HS-27A (cell line): ENCODE measurements at regions not wholly inside any gene's neighbourhood (a gene's known extent, or its start where the extent isn't known, plus 50 kb on each side); places are given as distances from the start of the nearest gene placed in this dataset.

Experiments
- DNase-seq: peaks from one replicate; pipeline ENCODE4 v3.0.0-alpha.2; 2012; ENCODE audit warnings: low read depth, missing footprints

GRCh38 chr12:19625551-19625950 lies 186.3 kb downstream of the AEBP2 start:
- peak; percentile 8 for DNase-seq

GRCh38 chr12:19627719-19628118 lies 188.4 kb downstream of the AEBP2 start:
- DNase-seq, result no peak

DNA sequence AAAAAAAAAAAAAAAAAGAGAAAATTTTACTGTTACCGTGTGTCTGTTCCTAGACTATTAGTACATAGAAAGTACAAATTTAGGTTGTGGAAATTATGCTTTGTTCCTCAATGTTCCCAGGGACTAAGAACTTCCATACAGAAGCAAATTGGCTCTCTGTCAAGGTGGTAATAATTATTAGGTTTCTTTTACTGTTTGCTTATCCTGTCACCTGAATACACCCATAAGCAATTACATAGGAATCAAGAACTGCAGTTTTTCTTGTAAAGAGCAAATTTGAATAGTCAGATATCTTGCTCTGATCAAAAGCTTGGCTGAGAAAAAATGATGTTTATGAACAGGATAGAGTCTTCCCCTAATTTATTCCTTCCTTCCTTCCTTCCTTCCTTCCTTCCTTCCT lies 191.2 kb downstream of the AEBP2 start:
- DNase-seq, result no peak

- no peak for DNase-seq
Observed at GRCh38 chr12:19633194-19633593, 193.9 kb downstream of the AEBP2 start.

DNA sequence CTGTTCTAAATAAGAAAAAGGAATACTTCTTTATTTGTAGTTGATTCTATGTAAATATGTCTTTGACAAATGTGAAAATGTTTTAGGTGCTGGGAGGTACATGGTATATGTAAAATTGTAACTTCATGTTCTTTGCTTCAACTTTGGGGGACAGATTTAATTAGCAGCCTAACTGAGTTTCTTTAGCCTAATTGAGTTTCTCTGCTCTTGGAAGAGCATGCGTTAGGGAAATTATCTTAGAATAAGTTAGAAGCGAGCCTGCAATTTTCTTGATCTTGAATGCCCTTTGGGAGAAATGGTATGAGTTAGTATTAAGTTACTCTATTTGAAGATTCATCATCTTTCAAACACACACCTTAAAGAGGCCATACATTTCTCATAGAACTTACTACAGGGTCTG lies 194.3 kb downstream of the AEBP2 start:
- DNase-seq, result no peak

- no peak for DNase-seq
Observed at GRCh38 chr12:19639781-19640415, 200.6 kb downstream of the AEBP2 start.

- no peak for DNase-seq
Observed at GRCh38 chr12:19641235-19642080, 202.2 kb downstream of the AEBP2 start.

DNA sequence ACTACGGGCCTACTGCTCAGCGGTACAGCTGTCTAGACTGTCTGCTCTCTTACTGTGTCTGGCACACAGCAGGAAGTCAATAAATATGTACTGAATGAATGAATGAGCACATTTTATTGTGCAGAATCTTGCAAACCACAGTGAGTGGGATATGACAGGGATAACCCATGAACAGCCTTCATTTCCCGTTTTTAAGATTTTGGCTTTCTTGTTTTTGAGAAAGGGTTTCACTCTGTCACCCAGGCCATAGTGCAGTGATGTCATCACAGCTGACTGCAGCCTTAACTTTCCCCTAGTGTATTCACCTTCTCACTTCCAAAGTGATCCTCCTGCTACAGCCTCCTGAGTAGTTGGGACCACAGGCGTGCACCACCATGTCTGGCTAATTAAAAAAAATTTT lies 203.1 kb downstream of the AEBP2 start:
- no peak for DNase-seq

GRCh38 chr12:19643635-19644034 lies 204.3 kb downstream of the AEBP2 start:
- peak; percentile 17 for DNase-seq

DNA sequence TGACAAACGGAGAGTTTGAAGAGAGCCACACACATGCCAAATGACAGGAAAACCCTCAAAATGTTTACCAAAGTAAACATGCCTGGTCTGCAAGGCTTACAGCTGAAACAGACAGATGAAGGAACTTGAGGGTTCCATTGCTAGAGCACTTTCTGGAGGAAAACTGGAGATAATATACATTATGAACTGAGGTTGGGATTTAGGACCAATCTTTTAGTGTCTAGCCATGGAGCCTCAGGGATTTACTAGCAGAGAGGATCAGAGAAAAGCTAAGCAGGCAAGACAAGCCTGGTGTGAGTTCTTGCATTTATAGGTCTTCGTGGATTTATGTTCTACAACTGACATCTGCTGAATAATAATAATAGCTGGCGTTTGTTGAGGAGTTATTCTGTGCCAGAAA lies 205.3 kb downstream of the AEBP2 start:
- DNase-seq, result no peak

DNA sequence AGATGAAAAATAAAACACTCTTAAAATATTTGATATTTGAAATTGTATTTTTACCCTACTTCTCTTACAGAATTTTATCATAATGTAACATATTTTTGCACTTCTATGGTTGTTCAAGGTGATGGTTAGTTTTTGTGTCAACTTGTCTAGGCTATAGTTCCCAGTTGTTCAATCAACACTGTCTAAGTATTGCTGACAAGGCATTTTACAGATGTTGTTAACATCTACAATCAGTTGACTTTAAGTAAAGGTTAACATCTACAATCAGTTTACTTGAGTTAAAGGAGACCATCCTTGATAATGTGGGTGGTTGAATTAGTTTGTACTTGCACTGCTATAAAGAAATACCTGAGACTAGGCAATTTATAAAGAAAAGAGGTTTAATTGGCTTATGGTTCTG lies 206.5 kb downstream of the AEBP2 start:
- DNase-seq, result no peak

- DNase-seq, result no peak
Observed at GRCh38 chr12:19646599-19646998, 207.3 kb downstream of the AEBP2 start.

DNA sequence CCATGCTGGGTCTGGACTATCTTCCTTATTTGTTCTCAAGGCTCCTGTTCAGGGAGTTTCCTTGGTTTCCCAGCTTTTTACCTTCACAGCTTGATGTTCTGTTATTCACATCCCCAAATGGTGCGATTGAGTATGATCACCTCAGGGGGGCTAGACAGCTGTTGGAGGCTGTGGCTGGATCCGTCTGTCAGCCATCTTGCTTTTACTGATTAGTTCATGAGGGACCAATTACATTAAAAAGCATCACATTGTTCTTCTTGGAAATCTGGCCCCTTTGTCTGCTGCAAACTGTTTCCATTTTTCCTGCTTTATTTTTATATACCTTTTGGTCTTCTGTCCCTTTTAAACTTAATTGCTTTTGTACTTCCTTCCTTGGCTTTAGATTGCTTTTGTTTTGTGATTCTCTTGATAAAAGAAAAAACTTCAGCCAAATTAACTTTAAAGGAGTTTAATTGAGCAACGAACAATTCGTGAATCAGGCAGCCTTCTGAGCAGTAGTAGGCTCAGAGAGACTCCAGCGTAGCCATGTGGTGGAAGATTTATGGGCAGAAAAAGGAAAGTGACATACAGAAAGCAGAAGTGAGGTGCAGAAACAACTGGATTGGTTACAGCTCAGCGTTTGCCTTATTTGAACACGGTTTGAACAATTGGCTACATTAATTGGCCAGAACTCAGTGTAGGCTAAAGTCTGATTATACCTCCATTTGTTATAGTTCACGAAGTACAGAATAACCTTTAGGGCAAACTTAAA lies 208.7 kb downstream of the AEBP2 start:
- DNase-seq, result no peak

DNA sequence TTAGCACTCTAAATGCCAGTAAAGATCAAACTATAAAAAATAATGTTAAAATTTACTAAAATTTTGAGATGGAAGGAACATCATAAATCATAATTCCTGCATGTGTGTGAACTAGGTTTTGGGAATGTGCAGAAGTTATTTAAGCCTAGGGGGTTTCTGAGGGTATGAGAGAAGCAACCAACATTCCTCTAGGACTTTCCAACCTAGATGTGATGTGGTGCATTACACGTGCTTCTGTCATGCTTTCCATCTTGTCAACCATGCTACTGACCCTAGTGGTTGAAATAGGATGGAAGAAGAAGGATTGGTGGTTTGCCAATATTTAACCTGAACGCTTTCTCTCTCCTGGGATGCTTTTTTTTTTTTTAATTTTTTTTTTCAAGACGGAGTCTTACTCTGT lies 209.3 kb downstream of the AEBP2 start:
- no peak for DNase-seq

DNA sequence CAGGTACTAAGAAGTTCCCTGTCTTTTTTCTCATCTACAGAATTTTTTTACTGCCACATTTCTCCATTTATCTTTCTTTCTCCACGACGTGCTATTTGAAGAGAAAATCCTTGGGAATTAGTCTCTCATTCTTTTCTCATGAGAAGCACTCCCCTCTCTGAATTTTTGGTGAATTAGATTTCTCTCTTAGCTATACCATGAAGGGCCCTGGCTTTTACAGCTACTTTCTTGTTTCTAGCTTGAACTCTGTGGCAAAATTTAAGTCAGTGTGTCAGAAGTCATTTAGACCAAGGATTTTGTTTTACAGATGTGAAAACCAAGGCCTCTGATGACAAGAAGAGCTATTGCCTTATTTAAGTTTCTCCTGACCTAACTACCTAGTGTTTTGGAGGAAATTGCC lies 213.1 kb downstream of the AEBP2 start:
- no peak for DNase-seq

DNA sequence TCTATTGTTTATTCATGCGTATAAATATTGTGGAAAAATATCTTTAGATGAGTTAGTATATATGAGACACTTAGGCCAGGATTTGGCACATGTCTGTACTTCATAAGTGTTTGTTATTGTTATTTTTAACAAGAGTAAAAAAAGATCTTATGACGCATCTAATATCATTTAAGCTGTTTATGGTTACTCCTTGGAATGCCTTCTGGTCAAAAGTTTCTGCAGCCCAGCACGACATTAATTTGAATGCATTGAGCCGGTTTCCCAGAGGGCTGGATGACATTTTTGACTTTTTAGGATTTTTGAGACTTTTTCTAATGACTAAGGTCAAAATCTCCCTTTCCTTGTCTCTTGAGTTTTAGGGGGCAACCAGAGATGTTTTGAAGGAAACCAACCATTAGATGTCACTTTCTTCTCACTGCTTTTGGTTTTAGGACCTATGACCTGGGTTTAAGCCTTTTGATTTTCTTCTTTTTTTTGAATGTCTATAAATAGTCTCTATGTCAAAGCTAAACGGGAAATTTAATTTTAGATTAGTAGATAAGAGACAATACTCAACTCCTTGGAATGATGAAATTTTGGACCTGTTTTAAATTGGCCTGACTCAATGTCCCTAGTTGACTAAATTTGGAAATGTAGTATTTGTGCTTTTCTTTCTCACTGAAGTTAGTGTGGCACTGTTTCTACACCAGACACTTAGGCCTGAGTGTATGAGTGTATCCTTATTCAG lies 215.5 kb downstream of the AEBP2 start:
- DNase-seq, result no peak

DNA sequence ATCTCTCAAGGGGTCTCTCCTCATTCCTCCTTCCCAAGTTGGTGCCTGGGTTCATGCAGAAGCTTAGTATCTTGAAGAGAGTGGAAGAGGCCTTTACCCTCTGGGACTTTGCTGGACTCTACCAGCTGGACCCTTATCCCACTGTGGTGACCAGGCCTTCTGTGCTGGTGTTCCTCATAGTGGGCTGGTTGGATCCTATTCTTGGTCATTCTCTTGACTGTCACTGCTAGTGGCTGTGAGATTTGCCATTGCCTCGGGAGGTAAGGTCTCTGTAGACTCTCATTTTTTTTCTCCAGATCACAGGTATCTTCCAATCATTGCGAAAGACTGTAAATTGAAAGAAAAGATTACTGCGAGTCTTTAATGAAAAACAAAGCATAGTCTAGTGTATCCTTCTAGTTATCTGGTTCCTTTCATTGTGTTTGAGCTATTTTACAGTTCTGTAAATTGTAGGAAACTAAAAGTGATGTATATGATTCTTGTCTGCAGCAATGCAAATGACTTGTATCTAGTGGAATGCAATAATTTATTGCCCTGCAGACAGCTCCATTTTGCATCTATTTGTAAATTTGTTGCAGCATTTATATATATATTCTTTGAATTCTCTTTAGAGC lies 217.9 kb downstream of the AEBP2 start:
- no peak for DNase-seq

DNA sequence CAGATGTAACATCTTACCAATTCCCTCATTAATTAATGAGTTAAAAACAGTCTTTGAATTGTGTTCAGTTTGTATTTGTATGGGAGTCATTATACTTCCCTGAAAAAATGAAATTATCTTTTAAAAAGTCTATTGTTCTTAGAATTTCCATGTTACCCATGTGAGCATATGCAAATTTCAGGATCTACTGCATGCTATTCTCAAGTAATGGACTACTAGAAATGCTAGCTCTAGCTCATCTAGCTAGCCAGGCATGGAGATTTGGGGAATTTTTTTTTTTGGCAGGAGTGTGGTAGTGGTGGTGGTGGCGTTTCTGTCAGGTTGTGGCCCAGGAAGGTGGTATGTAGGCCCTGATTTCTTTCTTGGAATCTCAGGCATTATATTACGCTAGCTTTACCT lies 218.4 kb downstream of the AEBP2 start:
- no peak for DNase-seq

- DNase-seq, result no peak
Observed at GRCh38 chr12:19659086-19659485, 219.8 kb downstream of the AEBP2 start.

GRCh38 chr12:19659501-19659900 lies 220.2 kb downstream of the AEBP2 start:
- no peak for DNase-seq

DNA sequence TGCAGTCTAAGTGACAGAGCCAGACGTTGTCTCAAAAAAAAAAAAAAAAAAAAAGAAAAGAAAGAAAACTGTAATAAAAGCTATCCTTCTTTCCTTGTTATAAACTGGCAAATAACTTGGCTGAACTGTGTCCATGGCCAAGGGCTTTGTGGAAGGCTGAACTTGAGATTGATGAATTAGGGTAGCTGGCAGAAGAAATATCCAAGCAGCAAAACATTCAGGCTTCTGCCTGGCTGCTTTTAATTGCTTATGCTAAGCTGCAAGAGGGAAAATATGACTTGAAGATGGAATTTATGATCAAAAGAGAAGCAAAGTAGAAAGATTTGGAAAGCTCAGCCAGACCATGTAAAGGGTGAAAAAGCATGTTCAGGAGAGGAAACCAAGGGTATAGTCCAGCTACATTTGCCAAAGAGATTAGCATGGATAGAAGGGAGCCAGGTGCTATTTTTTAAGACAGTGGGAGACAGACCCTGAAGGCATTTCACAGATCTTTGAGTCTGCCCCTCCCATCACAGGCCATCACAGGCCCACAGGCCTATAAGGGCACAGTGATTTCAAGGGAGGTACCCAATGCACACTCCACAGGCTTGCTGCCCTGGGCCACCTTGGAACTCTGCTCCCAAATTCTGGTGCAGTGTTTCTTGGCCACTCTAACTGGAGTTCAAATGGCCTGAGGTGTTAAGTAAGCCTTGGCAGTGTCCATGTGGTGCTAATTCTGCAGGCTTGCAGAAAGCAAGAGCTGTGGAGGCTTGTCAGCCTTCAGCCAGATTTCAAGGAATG lies 226.0 kb downstream of the AEBP2 start:
- DNase-seq, result no peak
